ENCODE measurements at regions not wholly inside any gene's neighbourhood (a gene's known extent, or its start where the extent isn't known, plus 50 kb on each side); places are given as distances from the start of the nearest gene placed in this dataset.

GRCh38 chr16:55938126-55938525 lies 63.0 kb upstream of the CES5A start:
- DNase-seq: no peak

GRCh38 chr16:55933038-55933437 lies 57.9 kb upstream of the CES5A start:
- DNase-seq: no peak

GRCh38 chr16:55930036-55930435 lies 54.9 kb upstream of the CES5A start:
- DNase-seq: no peak

GRCh38 chr16:55929181-55929580 lies 54.0 kb upstream of the CES5A start:
- DNase-seq: no peak

- no peak for DNase-seq
These were observed 50.1 kb upstream of the CES5A start for GRCh38 chr16:55925242-55925641.
